ENCODE measurements at regions not wholly inside any gene's neighbourhood (a gene's known extent, or its start where the extent isn't known, plus 50 kb on each side); places are given as distances from the start of the nearest gene placed in this dataset.

- TF ChIP-seq, protein P1, sequence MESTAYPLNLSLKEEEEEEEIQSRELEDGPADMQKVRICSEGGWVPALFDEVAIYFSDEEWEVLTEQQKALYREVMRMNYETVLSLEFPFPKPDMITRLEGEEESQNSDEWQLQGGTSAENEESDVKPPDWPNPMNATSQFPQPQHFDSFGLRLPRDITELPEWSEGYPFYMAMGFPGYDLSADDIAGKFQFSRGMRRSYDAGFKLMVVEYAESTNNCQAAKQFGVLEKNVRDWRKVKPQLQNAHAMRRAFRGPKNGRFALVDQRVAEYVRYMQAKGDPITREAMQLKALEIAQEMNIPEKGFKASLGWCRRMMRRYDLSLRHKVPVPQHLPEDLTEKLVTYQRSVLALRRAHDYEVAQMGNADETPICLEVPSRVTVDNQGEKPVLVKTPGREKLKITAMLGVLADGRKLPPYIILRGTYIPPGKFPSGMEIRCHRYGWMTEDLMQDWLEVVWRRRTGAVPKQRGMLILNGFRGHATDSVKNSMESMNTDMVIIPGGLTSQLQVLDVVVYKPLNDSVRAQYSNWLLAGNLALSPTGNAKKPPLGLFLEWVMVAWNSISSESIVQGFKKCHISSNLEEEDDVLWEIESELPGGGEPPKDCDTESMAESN (CRISPR knock-in tag; conservative IDR thresholded peaks at IDR 0.05) = no peak
- TF ChIP-seq DNMT3B (CRISPR knock-in tag; conservative IDR thresholded peaks at IDR 0.05) (no peak), THAP8 (CRISPR knock-in tag; IDR thresholded peaks at IDR 0.05; ENCODE audit: borderline replicate concordance) (no peak), KDM3A (CRISPR knock-in tag; IDR thresholded peaks at IDR 0.05; ENCODE audit: low read depth) (no peak), ZNF253 (CRISPR knock-in tag; IDR thresholded peaks at IDR 0.05; ENCODE audit: borderline replicate concordance) (no peak), KDM2A (CRISPR knock-in tag; IDR thresholded peaks at IDR 0.05; ENCODE audit: borderline replicate concordance, low read depth) (no peak), SMAD9 (CRISPR knock-in tag; IDR thresholded peaks at IDR 0.05) (no peak), GMEB2 (CRISPR knock-in tag; IDR thresholded peaks at IDR 0.05; ENCODE audit: low read depth) (no peak), ZNF703 (CRISPR knock-in tag; IDR thresholded peaks at IDR 0.05; ENCODE audit: borderline replicate concordance) (no peak), ZXDC (CRISPR knock-in tag; IDR thresholded peaks at IDR 0.05) (no peak)
- TF ChIP-seq, protein P2, sequence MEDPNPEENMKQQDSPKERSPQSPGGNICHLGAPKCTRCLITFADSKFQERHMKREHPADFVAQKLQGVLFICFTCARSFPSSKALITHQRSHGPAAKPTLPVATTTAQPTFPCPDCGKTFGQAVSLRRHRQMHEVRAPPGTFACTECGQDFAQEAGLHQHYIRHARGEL (CRISPR knock-in tag; IDR thresholded peaks at IDR 0.05) = no peak
These were observed 292.1 kb downstream of the SOX11 start (continued) for GRCh38 chr2:5984273-5984655.

Data from HepG2 (cell line).